ENCODE measurements at regions not wholly inside any gene's neighbourhood (a gene's known extent, or its start where the extent isn't known, plus 50 kb on each side); places are given as distances from the start of the nearest gene placed in this dataset.

- no peak for DNase-seq
Measured at GRCh38 chr12:97097734-97098133, 190.7 kb downstream of the NEDD1 start.

- no peak for DNase-seq
Measured at GRCh38 chr12:97109441-97109840, 202.4 kb downstream of the NEDD1 start.

GRCh38 chr12:97112136-97112535 lies 205.1 kb downstream of the NEDD1 start:
- no peak for DNase-seq

- no peak for DNase-seq
Measured at GRCh38 chr12:97118796-97119375, 211.8 kb downstream of the NEDD1 start.

GRCh38 chr12:97127061-97127460 lies 220.0 kb downstream of the NEDD1 start:
- DNase-seq = no peak

GRCh38 chr12:97131220-97131981 lies 224.3 kb downstream of the NEDD1 start:
- no peak for DNase-seq

GRCh38 chr12:97132270-97132669 lies 225.2 kb downstream of the NEDD1 start:
- no peak for DNase-seq

- DNase-seq = no peak
Measured at GRCh38 chr12:97134495-97134894, 227.4 kb downstream of the NEDD1 start.

GRCh38 chr12:97140355-97140754 lies 233.3 kb downstream of the NEDD1 start:
- DNase-seq = no peak

GRCh38 chr12:97142737-97143410 lies 235.8 kb downstream of the NEDD1 start:
- DNase-seq = no peak

GRCh38 chr12:97148941-97149559 lies 242.0 kb downstream of the NEDD1 start:
- peak; percentile 0 for DNase-seq

GRCh38 chr12:97151481-97151880 lies 244.4 kb downstream of the NEDD1 start:
- DNase-seq = no peak

- DNase-seq = no peak
Measured at GRCh38 chr12:97159377-97159776, 252.3 kb downstream of the NEDD1 start.

GRCh38 chr12:97160277-97160676 lies 253.2 kb downstream of the NEDD1 start:
- DNase-seq = no peak

- DNase-seq = no peak
Measured at GRCh38 chr12:97162173-97162572, 255.1 kb downstream of the NEDD1 start.

GRCh38 chr12:97164936-97165335 lies 257.9 kb downstream of the NEDD1 start:
- DNase-seq = no peak

- no peak for DNase-seq
Measured at GRCh38 chr12:97167598-97167997, 260.5 kb downstream of the NEDD1 start.

GRCh38 chr12:97168804-97169203 lies 261.7 kb downstream of the NEDD1 start:
- no peak for DNase-seq

- DNase-seq = no peak
Measured at GRCh38 chr12:97169889-97170567, 263.0 kb downstream of the NEDD1 start.

GRCh38 chr12:97173688-97174410 lies 266.8 kb downstream of the NEDD1 start:
- no peak for DNase-seq

GRCh38 chr12:97177481-97177880 lies 270.4 kb downstream of the NEDD1 start:
- DNase-seq = no peak

GRCh38 chr12:97181571-97182265 lies 274.7 kb downstream of the NEDD1 start:
- DNase-seq = no peak
